HG03196 (cell line): ENCODE measurements at regions not wholly inside any gene's neighbourhood (a gene's known extent, or its start where the extent isn't known, plus 50 kb on each side); places are given as distances from the start of the nearest gene placed in this dataset.
A peak's percentile ranks its signal among the peaks of the same experiment; 100 is the strongest.

ENCODE experiments used
- ATAC-seq: cut with Tn5 transposase; IDR thresholded peaks from one replicate; pipeline ENCODE4 v1.9.1; 2021; ENCODE audit not compliant: unreplicated experiment

DNA sequence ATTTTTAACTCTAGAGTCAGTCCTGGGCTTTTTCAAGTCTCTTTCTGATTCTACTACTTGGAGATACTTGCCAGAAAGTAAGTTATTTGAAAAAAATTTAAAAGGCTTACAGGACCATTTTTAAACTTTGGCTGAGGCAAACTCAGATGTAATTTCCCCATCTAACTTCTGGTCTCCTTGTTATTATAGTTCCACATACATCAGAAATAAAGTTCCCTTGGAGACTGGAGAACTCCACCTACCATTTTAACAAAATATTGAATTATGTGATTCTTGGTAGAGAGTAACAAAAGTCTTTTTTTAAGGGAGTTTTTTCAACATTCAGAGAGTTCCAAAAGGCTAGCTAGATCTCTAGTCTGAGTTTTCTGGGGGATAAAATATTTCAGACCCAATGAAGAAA is 56.3 kb upstream of the SNX2 start:
- ATAC-seq: no peak

DNA sequence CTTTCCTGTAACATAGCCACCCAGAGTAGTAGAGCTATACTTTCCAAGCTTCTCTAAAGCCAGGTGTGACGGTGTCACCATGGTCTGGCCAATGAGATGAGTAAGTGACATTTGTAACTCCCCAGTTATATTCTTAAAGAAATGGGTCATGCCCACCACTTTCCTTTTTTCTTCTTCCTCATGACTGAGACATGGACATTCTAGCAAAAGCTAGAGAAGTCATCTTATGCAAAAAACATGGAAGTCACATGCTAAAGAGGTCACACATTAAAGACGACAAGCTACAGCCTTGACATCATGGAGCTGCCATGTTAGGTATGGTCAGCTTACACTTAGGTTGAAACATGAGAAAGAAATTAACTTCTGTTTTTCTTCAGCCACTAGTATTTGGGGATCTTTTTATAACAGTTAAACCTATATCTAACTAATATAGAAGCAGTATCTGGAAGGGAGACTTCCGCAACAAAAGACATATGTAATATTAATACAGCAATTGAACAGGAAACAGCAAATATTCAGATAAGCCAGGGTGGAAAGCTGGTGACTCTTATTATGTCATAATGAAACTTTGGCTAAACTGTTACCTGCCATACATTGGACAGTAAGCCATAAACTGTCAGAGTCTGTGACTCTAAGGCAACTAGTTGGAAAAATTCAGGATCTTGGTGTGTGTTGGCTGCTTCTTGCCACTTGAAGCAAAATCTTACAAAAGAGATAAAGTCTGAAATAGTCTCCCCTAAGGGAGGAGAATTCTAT is 54.7 kb upstream of the SNX2 start:
- ATAC-seq: no peak

GRCh38 chr5:122721127-122721526 is 53.8 kb upstream of the SNX2 start:
- no peak for ATAC-seq

GRCh38 chr5:122722341-122722740 is 52.5 kb upstream of the SNX2 start:
- ATAC-seq: no peak

DNA sequence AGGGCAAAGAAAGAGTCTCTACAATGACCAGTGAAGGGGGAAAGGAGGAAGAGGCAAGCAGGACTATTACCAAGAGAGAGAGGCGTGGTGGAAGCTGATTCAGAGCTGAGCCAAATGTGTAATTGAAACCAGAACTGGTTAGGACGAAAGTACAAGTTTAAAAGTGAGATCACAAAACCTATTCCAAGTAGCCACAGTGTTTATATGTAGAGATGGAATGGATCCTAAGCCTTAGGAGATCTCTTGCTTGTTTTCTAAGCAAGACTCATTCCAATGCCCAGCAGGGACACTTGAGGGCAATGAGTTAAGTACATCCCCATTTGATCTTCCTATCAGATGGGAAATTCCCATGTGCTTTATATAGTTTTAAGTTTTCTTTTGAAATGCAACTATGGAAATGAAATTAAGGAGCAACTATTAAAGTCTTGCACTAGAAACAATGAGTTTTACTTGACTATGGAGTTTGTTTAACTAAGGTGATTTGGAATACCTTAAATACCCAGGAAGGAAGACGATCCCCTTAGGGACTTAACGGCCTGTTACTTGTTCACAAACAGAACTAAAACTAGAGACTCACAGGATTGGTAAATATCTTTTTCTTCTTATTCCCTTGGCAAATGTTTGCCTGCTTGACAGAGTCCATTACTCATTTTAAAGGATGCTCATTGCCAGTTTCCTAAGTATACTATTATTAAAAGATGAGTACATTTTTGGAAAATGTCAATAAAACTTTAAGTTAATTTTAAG is 51.1 kb upstream of the SNX2 start:
- ATAC-seq: peak; percentile 92
